Activated T-cell treated with anti-CD3 and anti-CD28 coated beads for 1 hour (primary cell): ENCODE measurements at regions not wholly inside any gene's neighbourhood (a gene's known extent, or its start where the extent isn't known, plus 50 kb on each side); places are given as distances from the start of the nearest gene placed in this dataset.

Experiments used
- DNase-seq: peaks from one replicate; pipeline ENCODE4 v3.0.0-alpha.2; 2020; ENCODE audit warnings: low read depth

DNA sequence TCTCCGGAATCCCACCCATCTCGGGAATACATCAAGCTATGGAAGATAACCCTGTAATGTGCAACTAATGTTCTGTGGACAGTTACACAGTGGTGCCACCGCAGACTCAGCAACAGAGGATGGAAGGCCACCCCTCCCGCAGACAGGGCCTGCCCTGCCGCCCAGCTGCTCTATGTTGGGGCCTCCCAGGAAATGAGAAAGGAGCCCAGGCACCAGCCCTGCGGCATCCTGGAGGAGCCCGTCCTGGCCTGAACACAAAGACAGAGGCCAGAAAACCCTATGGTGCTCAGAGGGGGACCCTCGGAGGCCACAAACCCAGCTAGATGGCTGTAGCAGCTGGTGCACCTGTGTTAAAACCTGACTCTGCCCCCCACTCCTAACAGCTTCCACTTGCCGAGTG is 216.1 kb upstream of the RPL38 start:
- no peak for DNase-seq

DNA sequence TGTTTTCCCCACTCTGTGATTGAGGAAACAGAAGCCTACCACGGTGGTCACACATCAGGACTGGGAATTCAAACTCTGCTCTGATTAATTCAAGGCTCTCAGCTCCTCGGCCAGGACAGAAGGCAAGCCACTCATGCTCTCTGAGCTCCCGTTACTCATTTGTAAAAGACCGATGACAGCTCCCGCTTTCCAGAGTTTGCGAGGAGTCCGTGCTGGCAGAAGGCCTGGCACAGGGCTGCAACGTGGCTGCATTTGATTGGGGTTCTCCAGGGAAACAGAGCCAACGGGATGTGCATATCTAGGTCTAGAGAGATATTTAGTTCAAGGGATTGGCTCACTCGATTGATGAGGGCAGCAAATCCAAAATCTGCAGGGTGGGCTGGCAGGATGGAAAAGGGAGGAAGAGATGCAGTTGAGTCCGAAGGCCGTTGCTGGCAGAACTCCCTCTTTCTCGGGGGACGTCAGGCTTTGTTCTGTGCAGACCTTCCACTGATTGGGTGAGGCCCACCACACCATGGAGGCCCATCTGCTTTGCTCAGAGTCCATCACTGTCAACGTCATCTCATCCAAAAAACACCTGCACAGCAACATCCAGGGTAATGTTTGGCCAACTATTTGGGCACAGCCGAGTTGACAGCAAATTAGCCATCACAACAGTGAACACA is 215.5 kb upstream of the RPL38 start:
- no peak for DNase-seq

DNA sequence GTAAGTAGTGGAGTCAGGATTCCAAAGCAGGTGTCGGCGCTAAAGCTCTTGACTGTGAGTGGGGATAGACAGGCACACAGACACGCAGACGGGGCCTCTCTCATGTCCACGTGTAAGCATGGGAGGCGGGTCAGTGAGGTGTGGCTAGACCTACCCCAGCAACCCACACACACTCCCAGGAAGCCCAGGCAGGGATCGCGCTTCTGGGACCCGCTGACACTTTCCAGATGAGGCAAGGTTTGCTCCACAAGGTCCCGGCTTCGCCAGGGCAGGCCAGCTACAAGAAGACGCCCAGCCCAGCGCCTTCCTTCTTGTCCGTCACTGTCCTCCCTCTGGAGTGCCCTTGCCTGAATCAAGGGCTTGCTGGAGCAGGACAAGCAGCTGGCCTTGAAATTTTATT is 213.8 kb upstream of the RPL38 start:
- DNase-seq, result no peak

DNA sequence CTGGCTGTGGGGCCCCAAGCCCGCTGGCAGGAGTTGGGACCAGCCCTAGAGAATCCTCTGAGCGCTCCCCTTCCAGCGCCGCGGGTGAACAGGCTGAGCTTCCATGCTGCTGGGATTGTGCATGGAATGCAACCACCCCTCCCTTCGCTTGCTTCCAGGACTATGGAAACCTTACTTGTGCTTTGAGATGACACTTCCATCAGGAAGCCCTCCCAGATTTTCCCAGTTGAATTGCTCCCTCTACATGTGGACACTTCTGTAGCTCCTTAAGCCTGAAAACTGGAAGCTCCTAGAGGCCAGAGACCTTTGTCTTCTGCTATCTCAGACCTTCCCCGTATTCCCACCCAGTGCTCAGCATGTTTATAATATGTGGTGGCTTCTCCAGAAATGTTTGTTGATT is 213.2 kb upstream of the RPL38 start:
- no peak for DNase-seq

DNA sequence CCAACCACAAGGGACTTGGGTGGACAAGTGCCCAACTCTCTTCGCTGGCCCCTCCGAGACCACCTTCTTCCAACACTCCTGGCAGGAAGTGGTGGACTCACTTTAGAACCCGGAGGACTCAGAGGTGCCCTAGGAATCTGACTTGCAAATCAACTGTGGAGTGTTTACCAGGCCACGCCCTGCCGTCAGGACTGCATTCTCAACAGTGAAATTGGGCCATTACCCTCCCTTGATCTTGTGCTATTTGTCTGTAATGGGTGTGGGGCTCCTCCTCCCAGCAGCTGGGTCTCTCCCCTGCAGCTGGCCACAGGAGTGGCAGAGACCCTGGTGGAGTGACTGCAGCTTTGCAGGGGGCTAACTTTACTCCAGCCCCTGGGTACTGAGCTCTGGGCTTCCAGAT is 212.2 kb upstream of the RPL38 start:
- no peak for DNase-seq

DNA sequence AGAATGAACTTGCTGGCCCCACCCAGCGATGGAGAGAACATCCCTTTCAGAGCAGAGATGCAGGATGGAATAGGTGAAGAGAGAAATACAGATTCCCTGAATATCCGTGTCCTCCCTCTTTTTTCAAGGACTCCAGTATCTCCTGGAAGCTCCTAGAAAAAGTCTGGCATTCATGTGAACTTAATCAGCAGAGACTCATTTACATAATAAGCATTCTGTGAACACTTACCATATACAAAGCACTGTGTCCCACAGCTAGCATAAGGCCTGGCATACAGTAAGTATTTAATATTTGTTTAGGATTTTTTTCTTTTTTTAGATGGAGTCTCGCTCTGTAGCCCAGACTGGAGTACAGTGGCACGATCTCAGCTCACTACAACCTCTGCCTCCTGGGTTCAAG is 208.5 kb upstream of the RPL38 start:
- no peak for DNase-seq

DNA sequence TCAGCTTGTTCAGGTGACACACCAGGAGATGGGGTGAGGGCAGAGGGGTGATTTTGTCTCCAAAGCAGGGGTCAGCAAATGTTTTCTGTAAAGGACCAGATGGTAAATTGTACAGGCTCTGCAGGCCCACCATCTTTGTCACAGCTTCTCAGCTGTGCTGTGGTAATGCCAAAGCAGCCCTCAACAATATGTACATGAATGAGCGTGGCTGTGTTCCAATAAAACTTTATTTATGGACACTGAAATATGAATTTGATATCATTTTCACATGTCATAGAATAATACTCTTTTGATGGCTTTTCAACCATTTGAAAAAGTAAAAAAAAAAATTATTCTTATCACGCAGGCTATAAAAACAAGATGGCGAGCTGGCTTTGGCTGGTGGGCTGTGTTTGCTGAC is 206.4 kb upstream of the RPL38 start:
- DNase-seq, result no peak

DNA sequence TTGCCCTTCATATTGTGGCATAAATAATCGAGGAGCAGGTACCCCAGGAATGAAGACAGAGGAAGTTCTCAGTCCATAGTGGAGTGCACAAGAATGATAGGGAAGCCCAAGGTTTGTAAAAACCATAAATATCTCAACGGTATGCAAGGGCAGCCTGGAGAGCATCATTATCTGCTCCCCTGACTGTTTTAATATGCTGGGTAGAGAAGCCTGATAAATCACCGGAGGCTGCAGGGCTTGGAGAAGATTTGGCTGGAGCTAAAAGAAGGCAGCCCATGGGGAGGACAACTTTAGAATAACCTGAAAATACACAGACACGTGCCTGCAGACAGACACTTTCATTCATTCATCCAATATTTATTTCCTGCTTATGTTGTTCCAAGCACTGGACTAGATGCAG is 205.2 kb upstream of the RPL38 start:
- DNase-seq, result no peak

DNA sequence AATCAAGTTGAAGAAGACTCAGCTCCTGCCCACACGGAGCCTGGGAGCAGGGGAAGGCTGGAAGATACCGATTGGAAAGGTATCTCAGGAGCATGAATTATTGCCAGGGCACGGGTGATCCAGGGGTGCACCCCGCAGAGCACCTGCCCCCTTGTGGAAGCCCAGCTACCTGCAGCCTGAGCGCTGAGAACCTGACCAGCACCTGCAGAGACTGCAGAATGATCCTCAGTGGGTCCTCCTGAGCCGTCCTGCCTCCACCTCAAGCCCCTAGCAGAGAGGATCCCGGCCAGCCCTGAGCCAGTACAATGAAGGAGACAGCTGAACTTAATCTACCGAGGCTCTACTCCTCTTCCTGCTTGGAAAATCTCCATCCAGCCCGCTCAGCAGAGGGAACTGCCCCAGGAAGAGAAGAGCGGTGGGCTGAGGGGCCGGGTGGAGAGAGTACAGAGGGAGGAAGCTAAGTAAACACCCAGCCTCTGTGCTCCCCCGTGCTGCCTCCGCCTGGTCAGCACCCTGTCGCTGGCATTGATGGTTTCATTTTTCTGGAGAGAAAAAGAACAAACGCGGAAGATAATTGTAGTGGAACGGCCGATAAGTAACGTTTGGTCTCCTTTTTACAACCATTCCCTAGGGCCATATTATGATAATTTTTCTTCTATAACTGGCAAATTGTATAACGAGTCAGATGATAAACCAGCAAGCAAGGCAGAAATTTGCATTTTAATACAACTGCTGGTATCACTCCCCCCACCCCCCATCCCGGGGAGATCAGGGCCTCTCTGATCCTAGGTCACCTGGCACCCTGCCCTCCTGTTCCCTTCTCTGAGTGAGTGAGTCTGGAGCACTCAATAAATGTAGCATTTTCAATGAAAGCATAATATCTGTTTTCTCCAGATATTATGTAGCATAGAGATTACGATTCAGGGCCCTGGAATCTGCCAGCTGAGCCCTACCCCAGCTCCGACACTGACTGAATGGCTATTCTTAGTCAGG is 204.5 kb upstream of the RPL38 start:
- peak; percentile 54 for DNase-seq

DNA sequence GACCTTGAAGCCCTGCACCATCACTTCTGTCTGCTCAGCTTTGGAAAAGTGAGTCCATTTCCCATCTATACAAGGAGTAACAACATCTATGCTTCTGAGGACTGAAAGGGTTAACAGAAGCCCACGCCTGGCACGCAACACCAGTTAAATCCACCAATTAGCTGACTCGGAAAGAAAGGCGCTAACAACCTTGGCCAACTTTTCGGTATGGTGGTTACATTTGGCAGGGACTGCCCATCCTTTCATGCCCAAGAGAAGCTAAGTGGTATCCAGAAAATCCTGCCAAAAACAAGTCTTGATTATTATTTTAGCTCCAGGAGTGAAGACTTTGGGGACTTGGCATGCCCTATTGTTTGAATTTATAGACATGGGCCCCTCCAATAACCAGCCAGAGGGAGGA is 202.3 kb upstream of the RPL38 start:
- no peak for DNase-seq

DNA sequence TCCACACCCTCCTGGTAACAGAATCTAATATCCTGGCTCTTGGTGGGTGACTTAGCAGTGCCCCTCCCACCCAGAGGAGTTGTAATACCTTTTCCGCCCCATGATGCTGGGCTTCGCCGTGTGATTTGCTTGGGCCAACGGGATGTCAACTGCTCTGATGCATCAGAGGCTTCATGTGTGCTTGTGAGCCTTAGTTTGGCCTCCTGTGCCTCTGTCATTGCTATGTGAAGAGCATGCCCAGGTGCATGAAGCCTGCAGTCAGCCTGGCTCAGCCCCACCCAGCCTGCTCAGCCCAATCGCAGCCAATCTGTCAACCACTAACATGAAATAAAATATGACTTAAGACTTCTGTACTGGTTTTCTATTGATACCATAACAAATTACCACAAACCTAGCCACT is 201.2 kb upstream of the RPL38 start:
- no peak for DNase-seq

DNA sequence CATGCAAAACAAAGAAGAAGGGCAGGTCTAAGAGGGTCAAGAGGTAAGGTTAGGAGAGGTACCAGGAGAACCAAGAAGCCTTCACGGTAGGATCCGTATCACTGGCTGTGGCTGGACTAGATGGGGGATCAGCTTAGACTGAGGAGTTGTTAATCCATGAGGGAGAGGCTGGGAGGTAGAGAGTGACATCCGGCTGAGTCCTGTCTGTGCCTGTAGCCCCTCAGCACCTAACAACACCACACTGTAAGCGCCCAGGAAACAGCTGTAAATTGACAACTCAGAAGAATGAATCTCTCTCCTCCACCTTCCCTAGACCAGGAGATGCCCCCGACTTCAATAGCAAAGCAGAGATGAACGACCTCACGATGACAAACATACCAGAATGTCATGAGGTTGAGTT is 199.4 kb upstream of the RPL38 start:
- DNase-seq, result no peak

DNA sequence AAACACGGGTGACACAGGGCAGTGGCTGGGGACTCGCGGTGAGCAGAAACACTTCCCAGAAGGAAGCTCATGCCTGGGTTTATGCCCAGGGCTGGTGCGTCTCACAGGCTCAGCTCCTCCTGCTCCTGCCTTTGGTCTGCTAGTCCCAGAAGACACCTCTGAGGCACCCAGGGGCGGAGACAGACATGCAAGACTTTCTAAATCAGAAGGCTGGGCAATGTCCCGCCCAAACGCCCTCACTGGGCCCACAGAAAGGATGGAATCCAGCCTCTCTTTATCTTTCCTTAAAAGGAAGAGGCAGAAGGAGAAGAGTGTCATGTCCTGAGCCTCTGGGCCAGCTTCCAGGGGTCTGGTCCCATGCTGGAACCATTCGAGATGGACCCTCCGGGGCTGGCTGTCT is 197.7 kb upstream of the RPL38 start:
- no peak for DNase-seq

DNA sequence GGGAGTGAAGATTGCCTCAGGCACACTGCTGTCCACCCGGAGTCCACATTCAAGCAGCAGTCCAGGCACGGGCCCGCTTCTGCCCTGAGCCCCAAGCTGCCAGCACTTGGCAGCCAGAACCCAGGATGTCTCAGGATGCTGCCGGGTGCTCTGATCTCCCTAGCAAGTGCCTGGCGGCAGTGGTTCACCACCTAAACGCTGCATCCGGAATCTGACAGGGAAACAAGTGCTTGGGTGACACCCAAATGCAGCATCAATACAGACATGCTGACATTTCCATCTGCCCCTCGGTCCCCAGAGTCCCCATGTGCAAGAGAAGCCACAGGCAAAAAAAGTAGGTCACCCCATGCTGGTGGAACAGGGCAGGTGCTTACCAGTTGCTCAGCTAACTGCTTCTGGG is 197.1 kb upstream of the RPL38 start:
- no peak for DNase-seq

DNA sequence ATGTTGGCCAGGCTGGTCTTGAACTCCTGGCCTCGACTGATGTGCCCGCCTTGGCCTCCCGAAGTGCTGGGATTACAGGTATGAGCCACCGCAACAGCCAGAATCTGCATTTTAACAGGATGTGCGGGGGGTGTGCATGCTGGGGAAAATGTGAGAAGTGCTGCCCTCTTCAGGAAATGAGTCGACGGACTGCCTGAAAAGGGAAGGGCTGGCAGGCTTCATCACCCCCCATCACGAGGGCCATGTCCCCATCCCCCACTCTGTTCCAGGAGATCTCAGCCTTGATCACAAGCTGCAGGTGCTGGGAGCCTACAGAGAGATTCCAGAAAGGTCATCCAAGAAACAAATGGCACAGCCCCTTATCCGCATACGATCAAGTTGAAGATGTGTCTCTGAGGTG is 195.3 kb upstream of the RPL38 start:
- DNase-seq, result no peak

DNA sequence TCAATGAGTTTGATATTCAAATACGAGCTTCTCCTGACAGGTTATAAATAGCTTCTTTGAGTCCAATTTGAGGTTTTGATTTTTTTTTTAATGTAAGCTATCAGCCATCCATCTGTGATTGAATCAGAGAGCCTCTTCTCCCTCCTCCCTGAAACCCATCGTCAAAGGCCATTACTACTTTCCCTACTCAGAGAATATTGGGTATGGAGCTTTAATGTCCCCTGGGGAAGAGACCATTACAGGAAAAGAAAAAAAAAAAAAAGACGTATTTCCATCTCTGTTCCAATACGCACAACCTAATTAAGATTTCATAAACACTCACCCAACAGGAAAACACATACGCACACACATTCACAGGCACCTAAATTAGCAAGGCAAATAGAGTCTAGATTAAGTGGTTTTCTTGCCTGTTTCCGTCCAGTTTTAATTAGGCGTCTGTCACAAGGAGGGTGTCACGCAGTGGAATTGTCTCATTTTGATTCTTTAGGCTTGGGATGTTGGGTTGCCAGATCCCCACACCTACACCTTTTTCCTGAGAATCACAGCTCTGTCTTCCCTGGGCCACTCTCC is 194.3 kb upstream of the RPL38 start:
- no peak for DNase-seq

DNA sequence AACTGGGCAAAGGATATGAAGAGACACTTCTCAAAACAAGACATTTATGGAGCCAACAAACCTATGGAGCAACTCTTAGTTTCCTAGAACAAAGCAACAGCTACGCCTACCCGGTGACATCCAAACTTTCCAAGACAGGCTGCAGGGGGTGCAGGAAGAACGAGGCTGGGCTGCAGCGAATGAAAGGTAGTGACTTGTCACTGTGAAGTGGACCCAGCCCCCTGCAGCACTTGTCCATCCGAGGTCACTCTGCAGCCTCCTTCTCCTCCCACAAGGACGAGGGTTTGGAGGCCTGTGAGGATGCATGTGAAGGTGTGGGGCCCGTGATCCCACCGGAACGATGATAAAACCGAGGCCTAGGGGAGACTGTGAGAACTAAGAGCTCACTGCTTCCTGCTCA is 192.6 kb upstream of the RPL38 start:
- DNase-seq, result no peak

DNA sequence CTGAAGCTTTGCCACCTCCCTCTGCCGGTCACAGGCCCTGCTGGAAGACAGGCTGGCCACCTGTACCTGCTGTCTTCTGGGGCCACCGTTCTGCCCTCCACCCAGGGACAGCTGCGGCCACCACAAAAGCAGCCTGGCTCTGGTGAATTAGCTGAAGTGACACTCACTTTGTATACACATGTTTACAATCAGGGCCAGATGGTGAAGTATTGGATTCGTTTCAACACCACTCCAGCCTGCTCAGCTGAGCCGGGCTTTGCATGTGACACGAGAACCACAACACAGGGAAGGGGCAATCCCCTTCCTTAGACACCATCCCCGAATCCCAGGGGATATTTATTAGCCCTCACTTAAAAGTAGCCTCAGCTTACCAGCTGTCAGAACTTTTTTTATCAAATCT is 191.5 kb upstream of the RPL38 start:
- DNase-seq, result no peak

DNA sequence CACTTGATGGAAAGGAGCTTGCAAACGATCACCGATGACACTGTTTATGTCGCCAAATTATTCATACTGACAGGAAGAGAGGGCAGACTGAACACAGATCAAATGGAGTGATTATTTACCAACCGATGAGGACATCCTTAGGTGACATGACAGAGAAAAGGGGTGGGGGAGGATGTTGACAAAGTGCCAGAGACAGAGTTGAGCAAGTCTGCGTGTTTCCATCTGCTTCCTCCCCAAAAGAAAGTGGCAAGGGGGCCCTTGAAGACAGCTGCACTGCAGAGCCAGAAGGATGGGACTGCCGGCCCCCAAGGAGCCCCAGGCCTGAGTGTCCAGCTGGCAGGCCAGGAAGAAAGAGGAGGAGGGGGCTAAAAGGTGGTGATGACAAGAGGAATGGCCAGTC is 191.0 kb upstream of the RPL38 start:
- peak; percentile 16 for DNase-seq

DNA sequence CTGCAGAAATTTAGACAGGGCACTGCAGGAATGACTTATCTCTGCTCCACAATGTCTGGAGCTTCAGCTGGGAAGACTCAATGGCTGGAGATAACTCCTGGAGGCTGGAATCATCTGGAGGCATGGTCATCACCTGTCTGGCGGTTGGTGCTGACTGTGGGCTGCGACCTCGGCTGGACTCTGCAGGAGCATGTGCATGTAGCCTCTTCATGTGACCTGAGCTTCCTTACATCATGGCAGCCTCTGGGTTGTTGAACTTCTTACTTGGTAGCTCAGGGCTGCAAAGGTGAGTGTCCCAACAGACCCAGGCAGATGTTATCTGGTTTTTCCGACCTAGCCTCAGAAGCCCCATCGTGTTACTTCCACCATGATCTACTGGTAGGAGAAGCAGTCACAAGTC is 188.2 kb upstream of the RPL38 start:
- DNase-seq, result no peak

DNA sequence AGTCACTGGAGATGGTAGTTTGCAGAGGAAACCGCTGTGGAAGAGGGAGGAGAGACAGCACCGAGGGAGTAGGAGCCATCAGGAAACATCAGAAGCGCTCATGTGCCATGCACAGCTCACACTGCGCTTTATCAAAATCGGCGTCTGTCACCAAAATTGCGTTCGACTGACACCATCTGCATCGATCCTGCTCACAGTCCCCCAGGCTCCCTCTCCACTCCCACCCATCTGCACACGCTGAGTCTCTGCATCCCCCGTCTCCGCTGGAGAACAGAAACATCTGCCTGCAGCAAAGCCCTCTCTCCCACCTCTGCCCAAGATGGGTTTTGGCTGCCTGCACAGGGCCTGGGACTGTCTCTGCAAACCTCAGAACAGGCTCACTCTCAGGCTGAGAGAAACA is 187.5 kb upstream of the RPL38 start:
- no peak for DNase-seq

DNA sequence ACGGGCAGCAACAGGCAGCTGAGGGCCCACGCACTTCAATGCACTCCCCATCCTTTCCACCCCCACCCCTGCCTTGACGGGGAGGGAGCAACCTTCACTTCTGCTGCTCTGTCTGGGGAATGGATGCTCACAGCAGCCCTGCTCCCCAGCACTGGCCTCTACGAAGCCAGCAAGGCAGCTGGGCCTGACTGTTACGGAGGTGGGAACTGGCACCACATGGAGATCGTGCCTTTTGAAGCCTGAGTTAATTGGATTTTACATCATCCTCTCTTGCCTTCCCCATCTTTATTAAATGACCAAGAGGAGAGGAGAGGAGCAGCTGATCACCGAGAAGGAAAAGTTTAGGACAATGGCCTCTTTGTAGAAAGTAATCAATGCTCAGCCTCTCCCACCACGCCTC is 187.0 kb upstream of the RPL38 start:
- DNase-seq, result no peak

DNA sequence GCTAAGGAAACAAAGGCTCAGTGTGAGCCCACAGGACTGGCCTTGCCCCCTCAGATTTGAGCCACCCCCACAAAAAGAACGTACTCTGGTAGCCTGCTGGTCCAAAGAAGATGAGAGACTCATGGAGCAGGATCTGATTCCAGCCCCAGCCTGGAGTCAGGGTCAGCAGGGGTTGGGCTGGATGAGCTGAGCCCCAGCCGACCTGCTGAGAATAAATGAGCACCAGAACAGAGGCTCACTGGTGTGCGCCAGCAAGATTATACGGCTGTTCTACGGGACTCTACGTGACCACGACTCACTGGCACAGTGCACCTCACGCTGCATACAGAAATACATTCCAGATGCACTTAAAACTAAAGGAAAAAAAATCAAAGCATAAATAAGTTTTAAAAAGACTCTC is 186.0 kb upstream of the RPL38 start:
- no peak for DNase-seq
